Tongue (tissue), 1 donor: ENCODE measurements at regions not wholly inside any gene's neighbourhood (a gene's known extent, or its start where the extent isn't known, plus 50 kb on each side); places are given as distances from the start of the nearest gene placed in this dataset.
"Not testable (repeated sequence)": the region's sequence is repeated elsewhere in the genome, so short reads cannot be mapped to it uniquely, and the experiment has no call there.

Source experiments
- DNase-seq: peaks from one replicate; pipeline ENCODE4 v3.0.0-alpha.2; 2015

DNA sequence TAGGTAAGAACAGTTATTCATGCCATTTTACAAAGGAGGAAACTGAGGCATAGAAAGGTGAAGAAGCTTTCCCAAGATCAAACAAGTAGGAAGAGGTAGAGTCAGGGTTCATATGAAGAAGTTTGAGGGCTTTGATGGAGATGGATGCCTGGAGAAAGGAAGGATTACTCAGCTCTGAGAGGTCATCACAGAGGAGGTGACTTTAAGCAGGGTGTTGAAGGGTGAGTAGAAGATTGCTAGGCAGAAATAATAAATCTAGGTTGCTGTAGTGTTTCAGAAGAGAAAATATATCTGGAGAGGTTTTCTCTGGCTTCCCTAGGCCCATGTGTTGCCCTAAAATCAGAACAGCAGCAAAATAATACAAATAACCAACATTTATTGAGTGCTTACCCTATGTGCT, 196.3 kb downstream of the PALM2AKAP2 start:
- no peak for DNase-seq

DNA sequence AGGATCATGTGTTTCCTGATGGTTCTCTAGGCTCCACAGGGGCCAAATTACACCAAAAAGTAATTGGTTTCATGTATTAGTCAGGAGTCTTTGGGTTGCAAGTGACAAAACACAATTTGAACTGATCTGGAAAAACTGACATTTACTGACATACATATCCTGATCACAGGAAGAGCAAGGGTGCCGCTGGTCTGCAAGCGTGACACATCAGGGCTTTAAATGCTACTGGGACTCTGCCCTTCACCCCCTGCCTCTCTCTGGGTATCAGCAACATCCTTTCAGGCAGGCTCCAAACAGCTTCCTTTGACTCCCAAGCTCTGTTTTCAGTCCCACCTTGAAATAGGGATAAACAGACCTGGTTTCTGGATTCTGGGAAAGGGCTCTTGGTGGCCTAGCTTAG, 197.5 kb downstream of the PALM2AKAP2 start:
- DNase-seq, result no peak

DNA sequence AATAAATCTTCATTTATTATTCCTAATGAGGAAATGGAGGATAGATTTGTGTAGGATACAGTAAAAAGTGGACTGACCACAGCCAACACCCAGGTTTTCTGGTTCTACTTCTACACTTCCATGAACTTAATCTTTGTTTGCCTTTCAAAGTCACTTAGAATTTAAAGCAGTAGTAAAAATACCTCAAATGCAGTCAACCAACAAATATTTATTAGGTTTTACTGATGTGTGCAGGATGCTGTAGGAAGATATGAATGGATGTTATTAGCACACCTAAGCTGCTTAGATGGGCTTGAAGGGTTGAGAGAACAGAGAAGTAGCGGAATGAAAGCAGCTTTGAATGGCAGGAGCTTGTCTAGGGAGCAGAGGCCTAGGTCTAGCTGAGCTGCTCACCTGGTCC, 201.1 kb downstream of the PALM2AKAP2 start:
- DNase-seq, result no peak

DNA sequence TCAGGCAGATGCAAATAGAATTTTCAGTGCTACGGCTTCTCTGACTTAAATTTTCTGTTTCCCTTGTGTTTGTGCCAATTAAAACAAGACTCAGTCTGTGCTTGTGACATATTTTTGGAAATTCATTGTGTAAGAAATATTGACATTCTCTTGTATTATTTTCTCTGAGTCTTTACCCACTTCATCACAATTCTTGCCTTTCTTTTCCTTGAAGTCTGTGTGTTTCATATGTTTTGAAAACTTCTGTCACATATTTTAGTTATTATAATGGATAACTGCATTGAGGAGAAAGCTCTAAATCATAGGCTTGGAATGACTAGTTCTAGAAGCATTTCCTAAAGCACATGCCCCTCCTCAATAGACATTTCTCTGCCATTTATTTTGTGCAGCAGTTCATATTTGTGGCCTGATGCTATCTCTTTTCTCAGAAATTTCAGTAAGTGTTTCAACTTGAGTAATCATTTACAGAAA, 206.6 kb downstream of the PALM2AKAP2 start:
- peak; percentile 11 for DNase-seq

DNA sequence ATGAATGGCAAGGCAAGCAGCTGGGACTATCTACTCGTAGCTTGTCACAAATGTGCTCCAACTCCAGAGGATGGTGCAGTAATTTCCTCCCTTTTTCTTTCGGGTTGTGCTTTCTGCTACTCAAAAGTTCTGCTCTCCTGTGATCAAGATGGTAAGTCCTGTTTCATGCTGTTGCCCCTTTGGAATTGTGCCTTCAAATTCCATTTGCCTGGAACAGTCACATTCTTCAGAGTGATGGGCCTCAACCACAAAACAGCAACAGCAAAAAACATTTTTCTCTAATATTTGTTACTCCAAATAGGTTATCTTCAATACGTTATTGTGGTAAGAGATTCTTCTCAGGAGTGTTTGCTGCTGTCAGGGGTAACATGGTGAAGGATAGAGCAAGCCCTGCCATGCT, 209.3 kb downstream of the PALM2AKAP2 start:
- no peak for DNase-seq

DNA sequence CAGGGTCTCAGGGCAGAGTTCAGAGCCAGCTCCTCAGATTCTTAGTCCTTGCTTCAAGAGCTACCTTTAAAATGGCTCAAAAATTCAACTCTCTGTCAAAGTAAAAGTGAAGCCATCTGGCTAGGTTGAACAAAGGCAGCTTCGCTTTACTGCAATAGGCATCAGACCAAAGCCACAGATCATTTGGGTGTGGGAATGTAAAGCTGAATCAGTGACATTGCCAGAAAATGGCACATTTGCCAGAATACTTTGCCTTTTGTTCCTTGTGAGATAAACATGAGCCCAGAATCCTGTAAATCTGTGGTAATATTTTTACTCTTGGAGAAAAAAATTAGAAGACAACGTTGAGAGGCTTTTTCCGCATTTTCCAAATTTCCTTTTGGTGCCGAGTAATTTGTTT, 210.5 kb downstream of the PALM2AKAP2 start:
- no peak for DNase-seq

DNA sequence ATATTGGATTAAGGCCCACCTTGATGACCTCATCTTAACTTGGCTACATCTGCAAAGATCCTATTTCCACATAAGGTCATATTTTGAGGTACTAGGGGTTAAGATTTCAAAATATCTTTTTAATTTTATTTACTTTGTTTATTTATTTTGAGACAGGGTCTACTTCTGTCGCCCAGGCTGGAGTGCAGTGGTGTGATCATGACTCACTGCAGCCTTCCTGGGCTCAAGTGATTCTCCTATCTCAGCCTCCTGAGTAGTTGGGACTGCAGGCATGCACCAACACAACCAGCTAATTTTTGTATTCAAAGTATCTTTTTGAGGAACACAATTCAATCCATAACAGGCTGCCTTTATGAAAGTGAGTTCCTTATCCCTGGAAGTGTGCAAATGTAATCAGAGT, 212.3 kb downstream of the PALM2AKAP2 start:
- DNase-seq, result no peak

DNA sequence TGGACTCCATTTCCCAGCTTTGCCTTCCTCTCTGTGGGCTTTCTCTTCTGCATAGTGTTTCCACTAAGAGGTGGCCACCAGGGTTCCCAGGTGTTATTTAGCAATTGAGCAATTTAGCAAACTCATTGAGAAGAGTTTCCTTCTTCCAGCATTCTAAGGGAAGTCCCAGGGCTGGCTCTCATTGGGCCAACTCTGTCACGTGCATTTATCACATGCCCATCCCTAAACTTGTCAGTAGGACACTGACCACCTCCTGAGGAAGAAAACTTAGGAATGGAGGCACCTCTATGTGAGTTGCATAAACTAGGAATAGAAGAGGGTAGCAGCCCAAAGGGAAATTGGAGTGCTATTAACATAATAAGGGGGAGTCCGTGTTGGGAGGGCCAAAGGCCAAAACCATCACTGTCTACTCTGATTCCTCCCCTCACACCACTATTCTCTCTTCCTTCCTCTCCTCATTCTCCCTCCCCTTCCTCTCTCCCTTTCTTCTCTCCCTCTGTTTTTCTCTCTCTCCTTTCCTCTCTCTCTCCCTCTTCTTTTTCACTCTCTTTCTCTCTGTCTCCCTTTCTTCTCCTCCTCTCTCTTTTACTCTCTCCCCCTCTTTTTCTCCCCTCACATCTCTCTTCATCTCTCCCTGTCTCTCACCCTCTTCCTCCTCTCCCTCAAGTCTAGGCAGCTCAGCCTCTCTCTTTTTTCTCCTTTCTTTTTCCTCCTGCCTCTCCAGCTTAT, 213.4 kb downstream of the PALM2AKAP2 start:
- no peak for DNase-seq

DNA sequence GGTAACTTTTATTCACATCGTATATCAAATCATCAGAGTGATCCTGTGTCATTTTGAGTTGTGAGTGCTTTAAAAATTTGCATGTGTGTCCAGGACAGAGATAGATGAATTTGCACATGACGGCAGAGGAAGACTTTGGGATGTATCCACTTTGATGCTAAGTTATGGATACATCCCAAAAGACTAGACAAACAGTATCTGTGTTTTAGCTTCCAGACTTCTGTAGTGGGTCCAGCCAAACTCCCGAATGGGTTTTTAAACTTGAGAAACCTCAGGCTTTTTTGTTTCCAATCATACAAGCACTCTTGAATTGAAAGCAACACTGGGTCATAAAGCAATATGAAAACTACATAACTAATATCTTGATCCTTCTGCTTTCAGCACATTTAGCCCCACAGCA, 213.8 kb downstream of the C9orf152 start:
- DNase-seq, result no peak

DNA sequence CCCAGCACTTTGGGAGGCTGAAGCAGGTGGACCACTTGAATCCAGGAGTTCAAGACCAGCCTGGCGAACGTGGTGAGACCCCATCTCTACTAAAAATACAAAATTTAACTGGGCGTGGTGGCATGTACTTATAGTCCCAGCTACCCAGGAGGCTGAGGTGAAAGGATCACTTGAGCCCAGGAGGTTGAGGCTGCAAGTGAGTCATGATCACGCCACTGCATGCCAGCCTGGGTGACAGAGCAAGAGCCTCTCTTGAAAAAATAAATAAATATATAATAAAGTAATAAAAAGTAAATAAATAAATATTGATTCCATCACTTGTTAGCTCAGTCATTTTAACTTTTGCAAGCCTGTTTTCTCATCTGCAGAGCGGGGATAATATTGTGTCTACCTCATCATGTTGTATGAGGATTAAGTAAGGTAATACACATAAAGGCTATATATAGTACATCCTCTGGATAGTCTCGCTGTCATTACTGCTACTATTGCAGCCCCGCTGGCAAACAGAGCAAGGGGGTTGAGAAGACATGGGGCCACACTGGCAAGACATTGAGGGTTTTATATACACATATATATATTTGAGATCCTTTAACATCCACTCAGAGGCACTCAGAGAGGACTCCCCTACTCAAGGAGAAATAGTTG, 210.9 kb downstream of the C9orf152 start:
- DNase-seq, result no peak

DNA sequence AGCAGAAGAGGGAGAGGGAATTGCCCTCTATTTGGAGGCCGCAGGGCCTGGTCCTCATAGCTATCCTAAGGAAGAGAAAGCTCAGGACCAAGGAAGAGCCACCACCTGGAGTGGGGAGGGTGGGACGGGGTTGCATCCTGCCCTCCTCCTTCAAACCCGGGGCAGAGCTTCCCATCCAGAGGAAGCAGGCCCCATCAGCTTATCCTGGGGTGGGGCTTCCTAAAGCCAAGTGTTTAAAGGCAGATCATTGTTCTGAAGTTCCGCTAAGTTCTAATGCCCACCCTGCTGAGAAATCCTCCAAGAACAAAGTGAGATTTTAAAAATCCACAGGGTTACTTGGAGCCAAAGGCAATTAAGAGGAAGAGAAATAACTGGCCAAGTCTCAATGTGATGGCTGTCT, 210.3 kb downstream of the C9orf152 start:
- DNase-seq, result no peak

DNA sequence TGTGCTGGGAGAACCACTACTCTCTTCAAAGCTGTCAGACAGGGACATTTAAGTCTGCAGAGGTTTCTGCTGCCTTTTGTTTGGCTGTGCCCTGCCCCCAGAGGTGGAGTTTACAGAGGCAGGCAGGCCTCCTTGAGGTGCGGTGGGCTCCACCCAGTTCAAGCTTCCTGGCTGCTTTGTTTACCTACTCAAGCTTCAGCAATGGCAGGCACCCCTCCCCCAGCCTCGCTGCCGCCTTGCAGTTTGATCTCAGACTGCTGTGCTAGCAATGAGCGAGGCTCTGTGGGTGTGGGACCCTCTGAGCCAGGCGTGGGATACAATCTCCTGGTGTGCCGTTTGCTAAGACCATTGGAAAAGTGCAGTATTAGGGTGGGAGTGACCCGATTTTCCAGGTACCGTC, 202.4 kb downstream of the C9orf152 start:
- not testable (repeated sequence) for DNase-seq

DNA sequence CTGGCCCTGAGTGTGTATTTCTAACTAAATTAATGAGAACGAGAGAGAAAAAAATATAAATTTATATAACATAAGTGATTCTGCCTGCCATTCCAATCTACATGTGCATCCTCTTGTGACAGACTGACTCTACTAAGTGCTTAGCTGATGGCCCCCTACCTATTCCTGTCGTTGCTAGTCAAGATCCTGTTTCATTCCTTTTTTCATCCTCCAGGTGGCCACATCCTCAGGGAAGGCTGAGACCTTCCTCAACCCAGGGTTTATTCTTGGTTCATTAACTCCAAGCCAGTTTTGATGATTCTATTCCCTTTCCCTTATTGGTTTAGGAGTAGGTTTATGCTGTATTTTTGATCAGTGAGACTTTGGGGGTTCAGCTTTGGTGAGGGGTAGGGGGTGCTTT, 201.3 kb downstream of the C9orf152 start:
- no peak for DNase-seq

DNA sequence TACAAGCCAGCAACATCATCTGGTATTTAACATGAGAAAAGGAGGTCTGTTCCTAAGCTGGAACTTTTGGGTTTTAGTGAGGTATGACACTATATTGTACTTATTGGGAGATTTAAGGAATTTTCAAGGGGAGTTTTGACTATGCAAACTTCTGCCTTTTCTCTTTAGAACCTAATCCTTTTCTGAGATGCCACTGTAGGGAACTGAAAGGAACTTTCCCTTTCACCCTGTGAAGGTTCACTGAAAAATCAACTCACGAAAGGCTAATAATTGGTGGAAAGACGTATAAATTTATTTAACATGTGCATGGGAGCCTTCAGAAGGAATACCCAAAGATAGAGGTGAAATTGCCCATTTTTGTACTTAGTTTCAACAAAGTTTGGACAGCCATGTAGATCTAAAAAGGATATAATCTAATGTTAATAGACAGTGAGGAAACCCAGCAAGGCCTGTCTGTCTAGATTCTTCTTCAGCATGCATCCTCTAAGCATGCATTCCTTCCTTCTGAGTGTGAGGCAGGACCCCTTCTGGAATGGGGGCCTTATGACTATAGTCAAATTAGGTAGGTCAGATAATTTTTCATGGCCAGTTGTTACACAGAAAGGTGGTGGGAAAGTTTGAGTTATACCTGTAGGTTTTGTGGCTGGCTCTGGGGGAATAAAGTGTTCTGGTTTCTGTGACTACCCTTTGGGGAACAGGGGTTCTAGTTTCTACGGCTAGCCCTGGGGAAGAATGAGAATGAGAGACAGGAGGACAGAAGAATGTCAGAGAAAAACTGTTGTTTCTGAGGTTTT, 200.3 kb downstream of the C9orf152 start:
- DNase-seq, result no peak

DNA sequence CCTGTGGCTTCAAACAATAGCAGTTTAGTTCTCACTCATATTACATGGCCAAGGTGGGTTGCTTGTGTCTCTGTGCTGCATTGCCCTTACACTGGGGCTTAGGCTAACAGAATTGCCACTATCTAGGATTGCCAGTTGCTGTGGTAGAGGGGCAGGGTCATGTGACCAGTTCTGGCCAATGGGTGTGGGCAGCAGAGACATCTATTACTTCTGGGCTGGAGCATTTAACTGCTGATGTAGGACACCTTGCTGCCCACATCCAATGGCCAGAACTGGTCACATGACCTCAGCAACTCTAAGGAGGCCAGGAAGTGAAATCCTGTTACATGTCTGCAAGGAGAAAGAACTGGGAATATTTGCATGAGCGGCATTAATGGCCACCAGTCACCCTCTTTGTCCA, 199.3 kb downstream of the C9orf152 start:
- no peak for DNase-seq

DNA sequence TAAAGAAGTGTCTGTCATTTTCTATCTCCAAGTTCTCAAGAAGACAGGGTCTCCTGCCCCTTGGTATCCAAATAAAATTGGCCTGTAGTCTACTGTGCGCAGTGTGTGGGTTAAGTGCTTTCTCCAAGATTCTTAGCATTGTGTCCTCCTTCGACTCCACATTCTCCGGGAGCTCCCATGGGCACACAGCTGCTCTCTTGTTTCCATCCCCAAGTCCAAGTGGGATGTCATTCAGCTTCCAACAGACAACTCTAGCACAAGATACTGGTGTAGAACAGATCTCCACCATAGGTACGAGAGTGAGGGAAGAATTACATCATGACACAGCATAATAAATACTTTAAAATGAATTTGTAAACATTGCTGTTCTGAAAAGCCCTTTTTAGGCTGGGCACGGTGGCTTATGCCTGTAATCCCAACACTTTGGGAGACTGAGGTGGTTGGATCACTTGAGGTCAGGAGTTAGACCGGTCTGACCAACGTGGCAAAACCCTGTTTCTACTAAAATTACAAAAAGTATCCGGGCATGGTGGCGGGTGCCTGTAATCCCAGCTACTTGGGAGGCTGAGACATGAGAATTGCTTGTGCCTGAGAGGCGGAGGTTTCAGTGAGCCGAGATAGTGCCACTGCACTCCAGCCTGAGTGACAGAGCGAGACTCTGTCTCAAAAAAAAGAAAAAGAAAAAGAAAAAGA, 196.2 kb downstream of the C9orf152 start:
- peak; percentile 17 for DNase-seq

DNA sequence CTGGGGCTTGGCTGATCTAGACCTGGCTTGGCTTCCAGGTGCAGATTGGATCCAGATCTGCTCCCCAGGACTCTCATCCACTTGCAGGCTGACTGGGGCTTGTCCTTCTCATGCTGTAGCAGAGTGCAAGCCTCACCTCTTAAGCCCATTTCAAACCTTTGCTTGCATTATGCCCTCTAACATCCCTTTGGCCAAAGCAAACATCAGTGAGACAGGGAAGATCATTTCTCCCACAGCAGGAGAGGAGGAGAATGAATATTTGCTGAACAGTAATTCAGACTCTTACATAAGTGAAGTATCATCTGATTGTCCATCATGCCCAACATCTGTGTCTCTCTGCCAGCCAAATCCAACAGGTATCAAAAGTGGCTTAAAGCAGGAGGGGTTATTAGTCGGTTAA, 194.9 kb downstream of the C9orf152 start:
- no peak for DNase-seq

DNA sequence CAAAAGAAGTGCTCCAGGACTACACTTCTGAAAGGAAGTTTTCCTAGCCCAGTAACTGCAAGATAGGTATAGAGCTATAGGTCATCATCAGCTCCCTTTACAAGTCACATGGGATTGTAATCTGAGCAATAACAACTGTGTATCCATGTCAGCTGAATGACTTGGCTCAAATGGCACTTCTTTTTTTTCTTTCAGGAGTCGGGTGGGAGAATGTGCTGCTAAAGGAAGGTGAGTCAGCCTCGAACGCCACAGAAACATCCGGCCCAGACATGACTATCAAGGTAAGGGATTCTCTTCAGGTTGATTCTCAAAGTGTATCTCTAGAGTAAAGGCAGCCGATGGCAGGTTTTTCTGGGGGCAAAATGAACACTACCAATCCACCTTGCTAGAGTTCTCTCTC, 192.2 kb downstream of the C9orf152 start:
- DNase-seq, result no peak

DNA sequence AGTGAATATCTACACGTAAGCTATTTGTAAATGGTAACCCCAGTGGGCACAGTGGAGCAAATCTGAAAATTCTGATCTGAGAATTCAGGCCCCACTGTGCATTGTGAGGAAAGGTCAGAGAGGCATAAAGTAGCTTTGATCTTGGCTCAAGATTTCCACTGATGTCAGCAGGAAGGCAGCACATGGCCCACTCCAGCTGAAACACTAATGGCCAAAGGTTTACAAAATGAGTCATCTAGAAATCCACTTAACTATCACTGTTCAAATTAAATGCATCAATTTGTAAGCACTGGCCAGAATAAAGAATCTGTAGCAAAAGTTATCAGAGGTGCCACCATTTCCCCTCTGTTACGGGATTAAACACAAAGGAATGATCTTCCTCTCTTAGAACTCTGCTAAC, 191.6 kb downstream of the C9orf152 start:
- no peak for DNase-seq

DNA sequence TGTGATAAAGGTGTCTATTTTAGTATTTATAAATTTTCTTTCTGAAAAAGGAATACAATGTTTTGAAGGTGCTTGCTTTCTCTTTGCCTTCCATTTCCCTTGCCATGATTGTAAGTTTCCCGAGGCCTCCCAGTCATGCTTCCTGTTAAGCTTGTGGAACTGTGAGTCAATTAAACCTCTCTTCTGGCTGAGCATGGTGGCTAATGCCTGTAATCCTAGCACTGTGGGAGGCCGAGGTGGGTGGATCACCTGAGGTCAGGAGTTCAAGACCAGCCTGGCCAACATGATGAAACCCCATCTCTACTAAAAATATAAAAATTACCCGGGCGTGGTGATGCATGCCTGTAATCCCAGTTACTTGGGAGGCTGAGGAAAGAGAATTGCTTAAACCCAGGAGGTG, 187.7 kb downstream of the C9orf152 start:
- DNase-seq, result not testable (repeated sequence)

DNA sequence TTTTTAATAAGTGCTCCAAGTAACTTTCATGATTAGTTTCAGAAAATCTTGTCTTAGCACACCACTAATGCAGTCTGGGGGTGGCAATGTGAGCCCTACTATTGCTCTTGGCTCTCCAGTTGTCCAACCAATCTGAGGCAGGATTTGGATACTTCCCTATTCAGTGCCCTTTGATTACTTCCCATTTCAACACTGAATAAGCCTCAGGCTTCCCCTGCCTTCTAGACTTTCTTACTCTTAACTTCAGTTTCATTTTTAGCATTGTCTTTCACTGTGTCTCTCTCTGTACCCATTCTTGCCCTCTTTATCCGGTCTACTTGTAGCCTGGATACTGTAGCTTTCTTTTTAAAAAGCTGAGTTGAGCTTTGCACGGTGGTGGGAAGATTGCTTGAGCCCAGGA, 186.1 kb downstream of the C9orf152 start:
- no peak for DNase-seq

DNA sequence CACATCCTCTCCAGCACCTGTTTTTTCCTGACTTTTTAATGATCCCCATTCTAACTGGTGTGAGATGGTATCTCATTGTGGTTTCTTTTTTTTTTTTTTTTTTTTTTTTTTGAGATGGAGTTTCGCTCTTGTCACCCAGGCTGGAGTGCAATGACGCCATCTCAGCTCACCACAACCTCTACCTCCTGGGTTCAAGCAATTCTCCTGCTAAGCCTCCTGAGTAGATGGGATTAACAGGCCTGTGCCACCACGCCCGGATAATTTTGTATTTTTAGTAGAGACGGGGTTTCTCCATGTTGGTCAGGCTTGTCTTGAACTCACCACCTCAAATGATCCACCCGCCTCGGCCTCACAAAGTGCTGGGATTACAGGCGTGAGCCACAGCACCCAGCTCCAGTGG, 184.7 kb downstream of the C9orf152 start:
- not testable (repeated sequence) for DNase-seq
